Fibroblast of lung (primary cell): ENCODE measurements at regions not wholly inside any gene's neighbourhood (a gene's known extent, or its start where the extent isn't known, plus 50 kb on each side); places are given as distances from the start of the nearest gene placed in this dataset.

Experiments used
- CTCF ChIP-seq, 2 donors: IDR thresholded peaks in 1 of 2; conservative IDR thresholded peaks in 1 of 2; 1 replicate in 1 of 2; 2 replicates in 1 of 2; pipeline ENCODE4 v1.5.1; 2011 to 2012; ENCODE audit warnings: low read length in 2 of 2, control low read depth in 1 of 2, inconsistent platforms in 1 of 2, low read depth in 1 of 2, mild to moderate bottlenecking in 1 of 2
- EZH2 ChIP-seq: IDR thresholded peaks from 2 replicates; pipeline ENCODE4 v1.5.1; 2012; ENCODE audit warnings: low read length, control low read depth, mild to moderate bottlenecking; ENCODE audit errors: missing control alignments

GRCh38 chr17:73814075-73814474 lies 169.8 kb upstream of the SDK2 start:
- TF ChIP-seq CTCF (conservative IDR thresholded peaks at IDR 0.05 in 1 of 2, IDR thresholded peaks at IDR 0.05 in 1 of 2; ENCODE audit: low read depth in 1 of 2, low read length in 2 of 2) (no peak), EZH2 (no peak)
